ENCODE measurements at regions not wholly inside any gene's neighbourhood (a gene's known extent, or its start where the extent isn't known, plus 50 kb on each side); places are given as distances from the start of the nearest gene placed in this dataset.

- no peak overlapping the region for H3K56ac ChIP-seq (ENCODE audit: insufficient read length, low read depth, low read length)
- peaks cover 6 to 10% of the 10 kb centered on the region in 2 experiments for H3K4me1 Mint-ChIP-seq
- no peaks in the 10 kb centered on the region for H3K23me2 ChIP-seq (ENCODE audit: insufficient read length, low read depth, low read length, poor library complexity, severe bottlenecking)
- H3K27me3 Mint-ChIP-seq (ENCODE audit: low read depth) = no peaks in the 10 kb centered on the region
- no peak overlapping the region for H2BK20ac ChIP-seq (ENCODE audit: low read depth, low read length, poor library complexity, severe bottlenecking)
- H4K91ac ChIP-seq (ENCODE audit: insufficient read length, low read depth, low read length) = no peak overlapping the region
- no peak overlapping the region for H2BK15ac ChIP-seq (ENCODE audit: low read depth, low read length)
- no peak overlapping the region for H3K9ac ChIP-seq (ENCODE audit: extremely low read depth, insufficient read length, low read length)
- no peak overlapping the region for H2BK120ac ChIP-seq (ENCODE audit: low read depth, low read length, poor library complexity, severe bottlenecking)
- H2BK12ac ChIP-seq (ENCODE audit: insufficient read length, low read depth, low read length) = no peak overlapping the region
- no peak overlapping the region for H3K23ac ChIP-seq (ENCODE audit: insufficient read length, low read depth, low read length)
- H3K18ac ChIP-seq (ENCODE audit: insufficient read length, low read depth, low read length) = no peak overlapping the region
- no peak overlapping the region for H3K14ac ChIP-seq (ENCODE audit: insufficient read depth, low read length)
- WGBS (ENCODE audit: extremely low coverage, insufficient read length, low lambda C conversion rate) = no CpG with 5 or more reads among the region's 2 CpGs
- H2AFZ ChIP-seq (ENCODE audit: low read length) = no peak overlapping the region
- H2AK5ac ChIP-seq (ENCODE audit: insufficient read length, low read length) = no peak overlapping the region
- no peak for TF ChIP-seq CTCF (conservative IDR thresholded peaks at IDR 0.05)
- no peak overlapping the region for H3K4me3 Mint-ChIP-seq
- no peak overlapping the region for H4K5ac ChIP-seq (ENCODE audit: insufficient read length, low read depth, low read length)
- H3K4me1 ChIP-seq (ENCODE audit: insufficient read depth, low read length) = peaks cover 2% of the 10 kb centered on the region; the same call in 1 of the 2 replicates
- no peaks in the 10 kb centered on the region for H4K20me1 ChIP-seq (ENCODE audit: control insufficient read depth, insufficient read depth, insufficient read length)
- H3K9me3 Mint-ChIP-seq = no peaks in the 10 kb centered on the region
- no peak overlapping the region for H3K27ac ChIP-seq (ENCODE audit: insufficient read length, low read depth, low read length)
- no peak overlapping the region for H3T11ph ChIP-seq (ENCODE audit: low read length)
- no peak for DNase-seq
- H3K9me3 ChIP-seq (ENCODE audit: control insufficient read depth, low read depth, low read length) = no peaks in the 10 kb centered on the region
- H2BK5ac ChIP-seq (ENCODE audit: insufficient read length, low read length) = no peak overlapping the region
- H3K27ac Mint-ChIP-seq = peak overlapping the region in 1 of 3 experiments; percentile 51; a peak in 1 of 7 replicates
- H3K79me1 ChIP-seq (ENCODE audit: insufficient read depth, low read depth, low read length, poor library complexity, severe bottlenecking) = no peaks in the 10 kb centered on the region
- H3K4ac ChIP-seq (ENCODE audit: low read depth, low read length) = no peak overlapping the region
- H4K8ac ChIP-seq (replicated peaks; ENCODE audit: insufficient read length, low read depth, low read length) = no peak overlapping the region
- H3K79me2 ChIP-seq (ENCODE audit: insufficient read depth, low read length) = no peaks in the 10 kb centered on the region
- no peak overlapping the region for H3K4me2 ChIP-seq (ENCODE audit: insufficient read depth, insufficient read length, low read length)
- peaks cover 0 to under 1% (median 0%) of the 10 kb centered on the region in 3 experiments; a peak in 1 of 7 replicates for H3K36me3 Mint-ChIP-seq (ENCODE audit: insufficient read depth in 1 of 3, low read depth in 3 of 3)
- H3K27me3 ChIP-seq (ENCODE audit: insufficient read depth, low read length) = no peaks in the 10 kb centered on the region
Observed at GRCh38 chr4:132530861-132531260, 618.2 kb upstream of the PCDH10 start.
